Astrocyte (in vitro differentiated cells and primary cell): ENCODE measurements at regions not wholly inside any gene's neighbourhood (a gene's known extent, or its start where the extent isn't known, plus 50 kb on each side); places are given as distances from the start of the nearest gene placed in this dataset.
A peak's percentile ranks its signal among the peaks of the same experiment; 100 is the strongest.

Experiments used
- DNase-seq: peaks from one replicate; pipeline ENCODE4 v3.0.0-alpha.2; 2010; ENCODE audit warnings: low read depth
- FAIRE-seq: peaks from 2 replicates; lab custom pipeline; 2011; peaks lifted over from hg19 to GRCh38; lab: Jason Lieb, UNC
- H2AFZ ChIP-seq: 2 replicates; pipeline ENCODE4 v1.6.0; 2012; ENCODE audit warnings: low read depth, low read length, inconsistent platforms
- H3K27ac ChIP-seq: 2 replicates; pipeline ENCODE4 v1.5.1; 2011; ENCODE audit warnings: low read depth, low read length, inconsistent platforms
- H3K27me3 ChIP-seq: 2 replicates; pipeline ENCODE4 v1.6.0; 2011; ENCODE audit warnings: low read length, inconsistent platforms; ENCODE audit not compliant: insufficient read depth
- H3K36me3 ChIP-seq: 2 replicates; pipeline ENCODE4 v1.5.1; 2011; ENCODE audit warnings: low read length, inconsistent platforms; ENCODE audit not compliant: insufficient read depth
- H3K4me1 ChIP-seq: 2 replicates; pipeline ENCODE4 v1.5.1; 2011; ENCODE audit warnings: low read length, inconsistent platforms; ENCODE audit not compliant: insufficient read depth
- H3K4me2 ChIP-seq: 2 replicates; pipeline ENCODE4 v1.6.0; 2012; ENCODE audit warnings: low read length, inconsistent platforms
- H3K4me3 ChIP-seq: 2 replicates; pipeline ENCODE4 v1.5.1; 2011; ENCODE audit warnings: low read depth, mild to moderate bottlenecking, low read length, inconsistent platforms; ENCODE audit not compliant: insufficient read depth
- H3K79me2 ChIP-seq: 2 replicates; pipeline ENCODE4 v1.6.0; 2012; ENCODE audit warnings: mild to moderate bottlenecking, low read length, inconsistent platforms; ENCODE audit not compliant: insufficient read depth
- H3K9ac ChIP-seq: 2 replicates; pipeline ENCODE4 v1.6.0; 2012; ENCODE audit warnings: mild to moderate bottlenecking, low read length, inconsistent platforms
- H3K9me3 ChIP-seq: 2 replicates; pipeline ENCODE4 v1.5.1; 2012; ENCODE audit warnings: low read depth, mild to moderate bottlenecking, low read length, inconsistent platforms; ENCODE audit not compliant: insufficient read depth
- H4K20me1 ChIP-seq: 2 replicates; pipeline ENCODE4 v1.6.0; 2012; ENCODE audit warnings: low read length, inconsistent platforms; ENCODE audit not compliant: insufficient read depth
- H3K27ac Mint-ChIP-seq: one replicate; pipeline ENCODE4 v1.8.0; 2021; ENCODE audit warnings: mild to moderate bottlenecking, mixed read lengths; ENCODE audit not compliant: unreplicated experiment
- H3K27me3 Mint-ChIP-seq: one replicate; pipeline ENCODE4 v1.8.0; 2021; ENCODE audit warnings: low read depth, mixed read lengths; ENCODE audit not compliant: unreplicated experiment
- H3K36me3 Mint-ChIP-seq: one replicate; pipeline ENCODE4 v1.8.0; 2021; ENCODE audit warnings: low read depth, mixed read lengths; ENCODE audit not compliant: unreplicated experiment
- H3K4me1 Mint-ChIP-seq: one replicate; pipeline ENCODE4 v1.8.0; 2021; ENCODE audit warnings: low read depth, mixed read lengths; ENCODE audit not compliant: unreplicated experiment
- H3K4me3 Mint-ChIP-seq: one replicate; pipeline ENCODE4 v1.8.0; 2021; ENCODE audit warnings: mild to moderate bottlenecking, moderate library complexity, mixed read lengths; ENCODE audit not compliant: unreplicated experiment
- H3K9me3 Mint-ChIP-seq: one replicate; pipeline ENCODE4 v1.8.0; 2021; ENCODE audit warnings: mild to moderate bottlenecking, mixed read lengths; ENCODE audit not compliant: unreplicated experiment
- CTCF ChIP-seq: IDR thresholded peaks from 2 replicates; pipeline ENCODE4 v1.5.1; 2011; ENCODE audit warnings: low read depth, mild to moderate bottlenecking, inconsistent platforms, low read length, moderate library complexity; ENCODE audit not compliant: insufficient read depth
- EZH2 ChIP-seq: IDR thresholded peaks from 2 replicates; pipeline ENCODE4 v1.6.1; 2012; ENCODE audit warnings: mild to moderate bottlenecking, low read length, inconsistent platforms; ENCODE audit not compliant: insufficient read depth

- DNase-seq, result no peak
- no peaks in the 10 kb centered on the region for H3K27me3 Mint-ChIP-seq
- no peaks in the 10 kb centered on the region for H3K9me3 Mint-ChIP-seq
- peaks cover 10% of the 10 kb centered on the region for H3K27me3 ChIP-seq
- no peaks in the 10 kb centered on the region for H3K36me3 ChIP-seq
- H3K79me2 ChIP-seq, result no peaks in the 10 kb centered on the region
- no peak for FAIRE-seq
- no peaks in the 10 kb centered on the region for H4K20me1 ChIP-seq
- no peak overlapping the region for H3K4me2 ChIP-seq
- no peak overlapping the region for H2AFZ ChIP-seq
- no peak overlapping the region for H3K4me3 Mint-ChIP-seq
- H3K9me3 ChIP-seq, result no peaks in the 10 kb centered on the region
- no peak overlapping the region for H3K27ac ChIP-seq
- H3K9ac ChIP-seq, result no peak overlapping the region
- H3K4me3 ChIP-seq, result no peak overlapping the region
- H3K36me3 Mint-ChIP-seq, result no peaks in the 10 kb centered on the region
- H3K4me1 ChIP-seq, result peaks cover 14% of the 10 kb centered on the region
- H3K27ac Mint-ChIP-seq, result no peak overlapping the region
- peaks cover 26% of the 10 kb centered on the region for H3K4me1 Mint-ChIP-seq
- TF ChIP-seq EZH2, result no peak
- TF ChIP-seq CTCF, result no peak
Observed at GRCh38 chr4:24646798-24647460, 62.6 kb upstream of the DHX15 start.

GRCh38 chr4:24650849-24651640 is 66.7 kb upstream of the DHX15 start:
- no peaks in the 10 kb centered on the region for H3K9me3 Mint-ChIP-seq
- H3K27me3 ChIP-seq, result peaks cover 12% of the 10 kb centered on the region
- no peak overlapping the region for H3K4me3 ChIP-seq
- H3K36me3 ChIP-seq, result no peaks in the 10 kb centered on the region
- peaks cover 8% of the 10 kb centered on the region for H3K4me1 Mint-ChIP-seq
- TF ChIP-seq CTCF (no peak), EZH2 (no peak)
- peaks cover 5% of the 10 kb centered on the region for H3K4me1 ChIP-seq
- DNase-seq (peak; percentile 2), FAIRE-seq (no peak)
- peak overlapping the region; percentile 88 for H3K27ac Mint-ChIP-seq
- no peak overlapping the region for H3K27ac ChIP-seq
- H3K4me3 Mint-ChIP-seq, result no peak overlapping the region
- no peaks in the 10 kb centered on the region for H4K20me1 ChIP-seq
- no peaks in the 10 kb centered on the region for H3K79me2 ChIP-seq
- no peaks in the 10 kb centered on the region for H3K9me3 ChIP-seq
- no peaks in the 10 kb centered on the region for H3K36me3 Mint-ChIP-seq
- no peak overlapping the region for H3K4me2 ChIP-seq
- no peaks in the 10 kb centered on the region for H3K27me3 Mint-ChIP-seq
- no peak overlapping the region for H3K9ac ChIP-seq
- H2AFZ ChIP-seq, result no peak overlapping the region

- Mint-ChIP-seq H3K9me3 (no peaks in the 10 kb centered on the region), H3K4me3 (no peak overlapping the region), H3K27ac (no peak overlapping the region), H3K27me3 (no peaks in the 10 kb centered on the region), H3K36me3 (no peaks in the 10 kb centered on the region), H3K4me1 (peaks cover 27% of the 10 kb centered on the region)
- DNase-seq (no peak), FAIRE-seq (no peak)
- no peak overlapping the region for H3K4me2 ChIP-seq
- H3K27ac ChIP-seq, result no peak overlapping the region
- peaks cover 16% of the 10 kb centered on the region for H3K27me3 ChIP-seq
- no peaks in the 10 kb centered on the region for H3K79me2 ChIP-seq
- TF ChIP-seq EZH2, result no peak
- no peak for TF ChIP-seq CTCF
- no peaks in the 10 kb centered on the region for H3K9me3 ChIP-seq
- H2AFZ ChIP-seq, result no peak overlapping the region
- H3K36me3 ChIP-seq, result no peaks in the 10 kb centered on the region
- no peak overlapping the region for H3K4me3 ChIP-seq
- peaks cover 5% of the 10 kb centered on the region for H3K4me1 ChIP-seq
- no peak overlapping the region for H3K9ac ChIP-seq
- H4K20me1 ChIP-seq, result no peaks in the 10 kb centered on the region
Observed at GRCh38 chr4:24655326-24655725, 71.0 kb upstream of the DHX15 start.
